HG03575 (cell line): ENCODE measurements at regions not wholly inside any gene's neighbourhood (a gene's known extent, or its start where the extent isn't known, plus 50 kb on each side); places are given as distances from the start of the nearest gene placed in this dataset.
"Not testable (repeated sequence)": the region's sequence is repeated elsewhere in the genome, so short reads cannot be mapped to it uniquely, and the experiment has no call there.

Source experiments
- ATAC-seq: cut with Tn5 transposase; IDR thresholded peaks from one replicate; pipeline ENCODE4 v1.9.1; 2021; ENCODE audit not compliant: unreplicated experiment, insufficient number of reproducible peaks, low FRiP score; ENCODE audit errors: extremely low read depth

DNA sequence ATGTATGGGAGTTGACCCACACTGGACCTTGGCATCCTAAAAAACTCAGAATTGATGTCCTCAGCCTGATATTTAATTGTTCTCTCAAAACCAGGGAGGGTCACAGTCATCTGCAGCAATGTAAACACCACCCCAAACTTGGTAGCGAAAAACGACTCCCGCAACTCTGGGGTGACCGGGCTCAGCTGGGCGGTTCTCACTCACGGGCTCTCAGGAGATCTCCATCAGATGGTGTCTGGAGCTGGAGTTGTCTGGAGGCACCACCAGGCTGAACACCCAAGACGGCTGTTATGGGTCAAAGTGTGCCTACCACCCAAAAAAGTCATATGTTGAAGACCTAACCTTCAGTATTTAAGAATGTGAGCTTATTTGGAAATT, 50.9 kb upstream of the NXT1 start:
- no peak for ATAC-seq

DNA sequence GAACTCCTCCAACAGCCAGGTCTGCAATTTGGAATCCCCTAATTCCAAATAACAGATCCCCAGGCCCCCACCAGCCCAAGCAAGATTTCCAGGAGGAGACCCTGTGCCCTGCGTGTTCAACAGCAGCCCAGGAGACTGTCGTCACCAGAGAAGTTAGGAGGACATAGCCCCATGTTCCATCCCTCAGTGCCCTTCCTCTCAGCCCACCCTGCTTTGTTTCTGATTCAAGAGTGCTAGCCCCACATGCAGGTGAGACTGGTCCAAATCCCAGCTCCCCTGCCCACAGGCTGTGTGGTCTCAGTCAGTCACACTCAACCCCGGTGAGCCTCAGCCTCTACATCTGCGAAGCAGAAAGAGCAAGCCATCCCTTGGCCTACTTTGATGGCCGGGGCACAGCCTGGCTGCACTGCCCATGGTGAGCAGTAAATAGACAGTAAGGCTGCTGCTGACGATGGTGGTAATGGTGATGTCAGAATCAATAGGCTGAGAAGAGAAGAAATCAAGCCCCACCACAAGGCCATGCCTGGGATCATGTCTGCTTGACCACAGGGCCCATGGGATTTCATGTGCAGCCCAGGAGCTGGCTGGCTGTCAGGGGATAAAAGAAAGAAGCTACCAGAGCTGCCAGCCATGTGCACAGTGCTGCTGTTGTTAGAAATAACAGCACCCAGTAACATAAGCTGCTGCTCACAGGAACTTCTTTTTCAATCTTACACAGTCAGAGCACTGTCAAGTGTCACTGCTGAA, 51.5 kb upstream of the NXT1 start:
- no peak for ATAC-seq

- ATAC-seq = no peak
Observed at GRCh38 chr20:23298155-23298554, 52.4 kb upstream of the NXT1 start.

DNA sequence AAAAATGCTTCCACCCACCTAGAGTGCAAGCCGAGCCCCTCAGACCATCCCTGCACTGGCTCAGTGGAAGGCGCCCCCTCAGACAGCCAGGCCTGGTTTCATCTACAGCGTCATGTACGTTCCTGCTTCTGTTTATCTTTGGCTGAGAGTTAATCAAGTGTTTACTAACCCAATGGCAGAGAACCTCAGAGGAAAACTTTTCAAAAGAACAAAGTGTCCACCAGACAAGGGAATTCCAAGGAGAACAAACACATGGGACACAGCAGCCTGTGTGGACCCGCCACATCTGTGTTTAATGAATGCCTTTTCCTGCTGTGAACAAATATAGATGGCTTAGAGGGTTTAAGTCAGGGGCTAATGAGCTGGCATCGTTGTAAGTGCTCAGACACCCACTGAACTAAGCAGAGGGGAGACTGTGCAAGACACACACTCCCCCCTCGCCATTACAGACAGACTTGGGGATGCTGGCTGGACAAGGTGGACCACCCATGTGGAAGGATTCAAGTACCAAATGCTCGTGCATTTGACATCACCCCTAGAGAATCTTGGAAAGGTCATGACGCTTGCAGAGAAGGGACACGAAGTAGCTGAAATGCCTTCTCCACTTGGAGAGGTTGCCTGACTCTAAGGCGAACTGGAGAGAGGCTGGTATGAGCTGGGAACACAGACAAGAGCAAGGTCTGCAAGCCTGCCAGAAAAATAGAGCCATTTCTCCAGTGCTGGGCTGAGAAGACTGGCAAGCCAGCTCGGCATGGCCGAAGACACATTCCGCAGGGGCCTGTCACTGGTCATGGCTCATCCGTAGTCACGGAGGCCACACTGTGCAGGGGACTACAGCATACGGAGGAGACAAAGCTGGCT, 53.5 kb upstream of the NXT1 start:
- no peak for ATAC-seq

DNA sequence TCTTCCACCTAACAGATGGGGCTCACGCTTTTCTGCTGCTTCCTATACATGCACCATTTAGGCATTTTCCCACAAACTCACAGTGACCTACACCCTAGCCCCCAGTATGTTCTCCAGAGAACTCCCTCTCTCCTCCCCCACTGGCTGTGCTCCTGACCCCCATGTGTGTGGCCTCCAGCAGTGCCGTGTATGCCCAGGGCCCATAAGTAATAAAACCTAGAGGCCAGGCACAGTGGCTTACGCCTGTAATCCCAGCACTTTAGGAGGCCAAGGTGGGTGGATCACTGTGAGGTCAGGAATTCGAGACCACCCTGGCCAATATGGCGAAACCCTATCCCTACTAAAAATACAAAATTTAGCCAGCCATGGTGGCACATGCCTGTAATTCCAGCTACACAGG, 54.7 kb upstream of the NXT1 start:
- ATAC-seq = no peak

DNA sequence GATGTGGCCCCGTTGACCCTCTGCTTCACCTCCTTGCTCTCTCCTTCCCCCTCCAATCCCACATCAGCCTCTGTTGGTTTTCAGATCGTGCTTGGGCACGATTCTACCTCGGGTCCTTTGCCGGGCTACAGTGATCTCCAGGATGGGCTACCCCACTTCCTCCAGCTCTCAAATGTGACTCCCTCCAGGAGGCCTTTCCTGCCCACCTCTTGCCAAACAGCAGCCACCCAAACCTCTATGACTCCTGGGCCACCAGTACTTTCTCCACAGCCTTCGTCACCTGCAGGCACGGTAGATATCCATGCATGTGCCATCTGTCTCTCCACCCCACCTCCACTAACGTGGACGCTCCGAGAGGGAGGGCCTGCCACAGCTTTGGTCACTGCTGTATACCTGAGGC, 55.9 kb upstream of the NXT1 start:
- ATAC-seq = no peak

GRCh38 chr20:23294166-23294565, 56.4 kb upstream of the NXT1 start:
- no peak for ATAC-seq

DNA sequence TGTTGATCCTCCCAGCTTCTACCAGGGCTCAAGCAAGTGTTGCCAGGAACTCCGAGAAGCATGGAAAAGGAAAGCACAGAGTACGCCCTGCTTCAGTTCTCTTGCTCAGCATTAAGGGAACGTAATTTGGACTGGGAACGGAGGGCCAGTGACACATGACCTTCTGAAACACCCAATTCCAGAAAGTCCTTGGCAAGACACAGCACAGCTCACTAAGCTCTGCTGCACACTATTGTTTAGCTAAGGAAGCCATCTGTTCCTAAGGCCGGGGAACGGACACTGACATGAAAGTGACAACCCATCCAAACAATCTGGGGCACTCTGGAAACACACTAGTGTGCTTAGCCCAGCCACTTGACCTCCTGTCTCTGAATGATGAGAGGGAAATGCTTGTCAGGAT, 56.9 kb upstream of the NXT1 start:
- no peak for ATAC-seq

DNA sequence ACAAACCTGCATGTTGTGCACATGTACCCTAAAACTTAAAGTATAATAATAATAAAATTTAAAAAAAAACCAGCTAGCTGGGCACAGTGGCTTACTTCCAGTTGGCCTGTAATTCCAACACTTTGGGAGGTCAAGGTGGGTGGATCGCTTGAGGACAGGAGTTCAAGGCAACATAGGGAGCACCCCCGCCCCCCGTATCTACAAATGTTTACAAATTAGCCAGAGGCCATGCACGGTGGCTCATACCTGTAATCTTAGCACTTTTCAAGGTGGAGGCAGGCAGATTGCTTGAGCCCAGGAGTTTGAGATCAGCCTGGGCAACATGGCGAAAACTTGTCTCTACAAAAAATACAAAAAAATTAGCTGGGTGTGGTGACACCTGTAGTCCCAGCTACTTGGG, 58.3 kb upstream of the NXT1 start:
- ATAC-seq = not testable (repeated sequence)

GRCh38 chr20:23291575-23292240, 58.9 kb upstream of the NXT1 start:
- ATAC-seq = no peak

DNA sequence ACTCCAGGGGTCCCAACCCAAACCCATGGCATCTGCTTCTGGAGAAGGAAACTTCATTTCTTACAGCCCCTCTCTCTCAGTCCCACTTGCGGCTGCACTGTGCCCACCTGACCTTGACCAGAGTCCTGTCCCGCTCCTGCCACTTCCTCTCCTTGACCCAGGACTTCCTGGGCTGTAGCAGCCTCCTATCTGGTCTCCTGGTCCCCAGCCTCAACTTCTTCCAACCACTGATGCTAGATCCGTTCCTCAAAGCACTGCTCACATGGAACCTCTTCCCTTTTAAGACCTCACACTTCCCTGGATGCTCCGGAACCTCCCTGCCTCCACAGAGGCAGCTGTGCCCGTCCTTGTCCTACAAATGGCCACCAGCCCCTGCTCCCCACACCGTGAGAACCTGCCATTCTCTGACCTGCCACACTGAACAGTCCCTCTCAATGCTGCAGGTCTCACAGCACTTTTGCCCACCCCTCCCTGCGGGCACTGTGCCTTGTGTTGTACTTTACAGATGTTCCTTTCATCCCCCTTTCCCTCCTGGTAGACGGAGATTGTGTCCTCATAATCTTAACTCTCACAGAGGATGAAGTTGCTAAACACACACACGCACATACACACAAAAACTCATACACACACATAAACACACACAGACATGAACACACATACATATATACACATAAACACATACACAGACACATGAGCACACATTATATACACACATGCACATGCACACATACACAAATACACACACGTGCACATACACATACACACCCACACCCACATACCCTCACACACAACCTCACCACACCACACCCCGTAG, 59.6 kb upstream of the NXT1 start:
- no peak for ATAC-seq

DNA sequence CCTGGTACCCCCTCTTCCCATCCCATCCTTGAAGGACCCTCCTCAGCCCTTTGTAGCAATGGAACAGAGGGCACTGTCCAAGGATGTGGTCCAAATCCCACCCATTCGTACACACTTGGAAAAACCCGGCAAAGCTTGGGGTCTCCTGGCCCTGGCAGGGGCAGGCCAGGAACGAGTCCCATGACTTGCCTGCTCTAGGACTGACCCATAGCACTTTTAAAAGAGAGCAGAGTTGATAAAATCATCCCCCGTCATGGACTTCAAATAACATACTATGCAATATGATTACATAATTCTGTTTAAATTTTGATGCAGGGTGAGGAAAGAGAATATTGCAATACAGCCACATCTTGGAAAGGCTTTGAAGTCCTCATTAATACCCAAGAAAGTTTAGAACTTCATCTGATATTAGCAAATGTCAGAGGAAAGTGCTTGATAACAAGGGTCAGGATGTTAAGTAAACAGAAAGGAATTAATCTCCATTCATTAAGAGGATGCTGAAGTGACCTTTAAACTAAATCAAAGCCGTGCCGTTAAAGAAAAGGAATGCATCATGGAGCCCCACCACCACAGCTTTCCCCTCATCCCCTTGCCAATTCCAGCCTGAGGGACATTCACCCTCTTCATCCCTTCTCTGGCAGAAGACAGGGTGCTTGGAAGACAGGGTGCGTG, 60.7 kb upstream of the NXT1 start:
- ATAC-seq = no peak

- ATAC-seq = no peak
Observed at GRCh38 chr20:23289249-23289648, 61.3 kb upstream of the NXT1 start.

DNA sequence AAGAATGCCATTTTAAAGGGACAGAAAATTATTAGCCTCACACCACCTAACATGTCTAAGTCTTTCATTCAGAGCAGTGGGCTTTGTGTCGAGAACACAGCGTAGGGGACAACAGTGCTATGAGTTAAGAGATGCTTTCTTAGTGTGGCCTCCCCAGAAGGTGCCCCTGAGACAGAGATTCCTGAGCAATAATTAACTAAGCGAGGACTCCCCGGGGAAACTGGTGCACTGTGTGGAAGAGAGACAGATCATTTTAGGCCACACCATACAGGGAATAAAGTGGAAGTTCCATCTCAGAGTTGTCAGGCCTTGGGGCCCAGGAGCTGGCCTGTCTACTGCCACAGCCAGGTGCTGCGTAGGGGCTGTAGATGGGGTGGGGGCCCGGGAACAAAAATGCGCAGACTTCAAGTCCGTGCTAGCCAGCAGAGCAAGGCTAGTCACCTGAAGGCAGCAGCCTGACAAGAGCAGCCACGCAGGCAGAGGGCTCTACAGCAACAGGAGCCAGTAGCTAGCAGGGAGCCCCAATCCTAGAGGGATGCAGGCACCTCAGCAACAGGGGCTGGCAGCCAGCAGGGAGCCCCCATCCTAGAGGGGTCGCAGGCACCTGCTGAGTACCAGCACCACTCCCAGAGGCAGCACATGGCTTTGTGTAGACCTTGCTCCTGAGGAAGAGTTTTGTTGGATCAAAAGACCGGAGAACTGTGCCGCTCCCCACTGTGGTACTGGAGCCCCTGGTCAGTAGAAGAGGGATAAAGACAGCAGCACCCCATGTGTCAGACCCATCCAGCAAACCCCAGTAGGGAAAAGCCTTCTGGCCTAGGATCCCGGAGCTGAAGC, 63.0 kb upstream of the NXT1 start:
- ATAC-seq = no peak

- no peak for ATAC-seq
Observed at GRCh38 chr20:23286346-23286745, 64.2 kb upstream of the NXT1 start.

GRCh38 chr20:23285536-23285935, 65.1 kb upstream of the NXT1 start:
- ATAC-seq = no peak

DNA sequence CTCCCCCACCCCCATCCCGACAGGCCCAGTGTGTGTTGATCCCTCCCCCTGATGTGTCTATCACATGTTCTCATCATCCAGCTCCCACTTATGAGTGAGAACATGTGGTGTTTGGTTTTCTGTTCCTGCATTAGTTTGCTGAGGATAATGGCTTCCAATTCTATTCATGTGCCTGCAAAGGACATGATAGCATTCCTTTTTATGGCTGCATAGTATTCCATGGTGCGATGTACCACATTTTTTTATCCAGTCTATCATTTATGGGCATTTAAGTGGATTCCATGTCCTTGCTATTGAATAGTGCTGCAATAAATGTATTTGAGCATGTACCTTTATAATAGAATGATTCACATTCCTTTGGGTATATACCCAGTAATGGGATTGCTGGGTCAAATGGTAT, 66.6 kb upstream of the NXT1 start:
- ATAC-seq = no peak
